ENCODE measurements at regions not wholly inside any gene's neighbourhood (a gene's known extent, or its start where the extent isn't known, plus 50 kb on each side); places are given as distances from the start of the nearest gene placed in this dataset.

- Histone ChIP-seq H4K8ac (ENCODE audit: extremely low read depth, insufficient read depth, low read length) (no peak overlapping the region), H4K5ac (ENCODE audit: insufficient read length, low read depth, low read length) (no peak overlapping the region), H3K9ac (replicated peaks in 1 of 4; ENCODE audit: extremely low read depth in 1 of 4, low read depth in 3 of 4, low read length in 3 of 4) (no peak overlapping the region), H2BK20ac (ENCODE audit: low read length) (no peak overlapping the region), H3K27me3 (replicated peaks in 1 of 4; ENCODE audit: control insufficient read depth in 3 of 4, extremely low read depth in 1 of 4, insufficient read depth in 3 of 4, low read length in 3 of 4) (no peaks in the 10 kb centered on the region), H3K23ac (ENCODE audit: insufficient read length) (no peak overlapping the region), H3K23me2 (ENCODE audit: low read depth, low read length) (no peaks in the 10 kb centered on the region), H2AFZ (ENCODE audit: low read length) (no peak overlapping the region), H3K9me3 (ENCODE audit: insufficient read depth in 2 of 2, low read depth in 1 of 2, low read length in 1 of 2) (peaks cover 0 to 8% of the 10 kb centered on the region in 2 experiments; a peak in 2 of 4 replicates), H3K4me1 (replicated peaks in 1 of 4; ENCODE audit: control insufficient read depth in 3 of 4, insufficient read depth in 4 of 4, low read length in 3 of 4) (peaks cover 0 to 3% (median 0%) of the 10 kb centered on the region in 4 experiments; a peak in 1 of 7 replicates), H3K56ac (replicated peaks; ENCODE audit: insufficient read length, low read depth, low read length) (no peak overlapping the region), H3K79me1 (ENCODE audit: low read depth, low read length) (no peaks in the 10 kb centered on the region), H3K4ac (replicated peaks; ENCODE audit: insufficient read length, low read depth, low read length) (no peak overlapping the region), H3K36me3 (ENCODE audit: control insufficient read depth in 2 of 4, insufficient read depth in 4 of 4, low read length in 3 of 4) (peaks cover 0 to 3% (median 0%) of the 10 kb centered on the region in 4 experiments; a peak in 1 of 8 replicates), H3K18ac (ENCODE audit: extremely low read depth, low read length) (no peak overlapping the region), H3K4me2 (ENCODE audit: insufficient read depth in 1 of 2, low read depth in 2 of 2, low read length in 2 of 2) (no peak overlapping the region), H2BK12ac (ENCODE audit: low read depth, low read length) (no peak overlapping the region), H3K79me2 (ENCODE audit: control insufficient read depth in 1 of 2, insufficient read depth in 2 of 2, low read length in 2 of 2) (no peaks in the 10 kb centered on the region), H3K4me3 (ENCODE audit: extremely low read depth in 1 of 4, insufficient read depth in 2 of 4, low read depth in 3 of 4, low read length in 4 of 4) (no peak overlapping the region), H3K14ac (ENCODE audit: insufficient read length) (no peak overlapping the region), H2BK5ac (ENCODE audit: low read depth, low read length) (no peak overlapping the region), H4K20me1 (replicated peaks in 1 of 2; ENCODE audit: control insufficient read depth in 1 of 2, insufficient read depth in 2 of 2, low read length in 2 of 2) (no peaks in the 10 kb centered on the region), H3K27ac (ENCODE audit: low read depth, low read length) (no peak overlapping the region), H4K91ac (replicated peaks; ENCODE audit: insufficient read length, low read length) (no peak overlapping the region), H2BK120ac (replicated peaks; ENCODE audit: low read depth, low read length) (no peak overlapping the region), H2BK15ac (ENCODE audit: low read length) (no peak overlapping the region), H2AK5ac (ENCODE audit: low read depth, low read length) (no peak overlapping the region)
- no peak for TF ChIP-seq TAF7 (optimal IDR thresholded peaks at IDR 0.05; ENCODE audit: borderline replicate concordance, low read depth, low read length)
- no peak for TF ChIP-seq PHF8 (conservative IDR thresholded peaks at IDR 0.05; ENCODE audit: low read depth, low read length)
- no peak for TF ChIP-seq BACH1 (IDR thresholded peaks at IDR 0.05; ENCODE audit: low read length)
- no peak for TF ChIP-seq JUND (IDR thresholded peaks at IDR 0.05; ENCODE audit: low read length)
- 90% methylated on average over 3 of the region's 3 CpGs; no CpG with 5 or more reads in 1 of the 2 experiments for WGBS, 2 experiments (ENCODE audit: extremely low coverage in 1 of 2, insufficient coverage in 1 of 2, insufficient read length in 1 of 2, insufficient replicate concordance in 2 of 2, low coverage in 1 of 2, low lambda C conversion rate in 2 of 2, missing lambda C conversion rate in 1 of 2)
- FAIRE-seq (no peak), DNase-seq (ENCODE audit: low read depth in 1 of 2, low spot score in 2 of 2) (no peak)
- CTCF ChIA-PET (ENCODE audit: partially characterized antibody): no interaction called here
- POLR2A ChIA-PET (ENCODE audit: partially characterized antibody): no interaction called here
Observed at GRCh38 chr10:33817605-33818004, 483.1 kb upstream of the NRP1 start.

Data from H1 (cell line).